RWPE1 (cell line): ENCODE measurements at regions not wholly inside any gene's neighbourhood (a gene's known extent, or its start where the extent isn't known, plus 50 kb on each side); places are given as distances from the start of the nearest gene placed in this dataset.

ENCODE experiments used
- CTCF ChIA-PET: fragments of 350-600 bp; sonication (Branson Sonifier 250); formaldehyde crosslinking; extraction: SDS; loops from one replicate; lab custom pipeline; 2021; lab: Yijun Ruan, JAX
- POLR2A ChIA-PET: fragments of 400-600 bp; formaldehyde crosslinking; extraction: SDS; loops from one replicate; lab custom pipeline; 2020; ENCODE audit warnings: antibody characterized with exemption; ENCODE audit not compliant: low non-redundant PET; lab: Yijun Ruan, JAX
- DNase-seq: peaks from one replicate; pipeline ENCODE4 v3.0.0; 2012; ENCODE audit warnings: low spot score
- H3K27ac ChIP-seq: fragments of 450-650 bp; 2 replicates; pipeline ENCODE4 v1.5.1; 2017
- CTCF ChIP-seq: fragments of 450-650 bp; conservative IDR thresholded peaks from 2 replicates; pipeline ENCODE4 v1.5.1; 2017; ENCODE audit warnings: low read depth, mild to moderate bottlenecking

DNA sequence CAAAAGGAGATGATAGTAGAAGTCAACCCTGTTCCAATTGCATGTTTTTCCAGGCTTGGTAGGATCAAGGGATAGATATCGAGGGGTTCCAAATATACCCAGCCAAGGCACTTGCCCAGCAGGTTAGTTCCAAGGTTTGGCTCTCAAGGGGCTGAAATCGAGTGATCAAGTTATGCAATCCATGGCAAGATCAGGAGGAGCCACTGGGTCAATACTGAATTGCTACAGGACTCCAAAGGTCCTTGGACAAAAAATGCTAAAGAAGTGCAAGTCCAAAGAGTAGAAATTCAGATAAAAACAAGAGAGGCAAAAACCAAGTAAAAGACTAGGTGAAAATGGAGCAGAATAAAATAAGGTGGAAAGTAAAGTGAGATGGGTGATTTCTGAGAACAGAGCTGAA, 179.1 kb upstream of the RFX3 start:
- no peak overlapping the region for H3K27ac ChIP-seq
- ChIA-PET CTCF (no interaction called here), POLR2A (no interaction called here)
- DNase-seq, result no peak
- TF ChIP-seq CTCF, result no peak

DNA sequence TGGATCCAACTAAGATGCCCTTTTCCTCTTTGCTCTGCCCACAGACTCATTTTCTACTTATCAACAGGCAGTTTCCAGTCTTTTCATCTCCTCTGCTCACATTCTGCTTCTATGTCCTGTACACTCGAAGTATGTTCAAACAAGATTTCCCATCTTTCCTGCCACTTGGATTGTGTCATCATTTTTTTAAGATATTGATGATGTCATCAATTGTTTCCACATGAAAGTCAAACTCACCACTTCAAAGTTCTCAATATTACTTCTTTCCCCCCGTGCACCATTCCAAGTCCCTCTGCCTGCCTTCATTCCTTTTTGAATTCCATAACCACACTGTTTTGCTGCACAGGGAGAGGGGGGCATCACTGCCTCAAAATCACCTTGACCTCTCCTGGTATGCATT, 175.0 kb upstream of the RFX3 start:
- no peak for TF ChIP-seq CTCF
- ChIA-PET CTCF (no interaction called here), POLR2A (no interaction called here)
- no peak for DNase-seq
- H3K27ac ChIP-seq, result no peak overlapping the region

DNA sequence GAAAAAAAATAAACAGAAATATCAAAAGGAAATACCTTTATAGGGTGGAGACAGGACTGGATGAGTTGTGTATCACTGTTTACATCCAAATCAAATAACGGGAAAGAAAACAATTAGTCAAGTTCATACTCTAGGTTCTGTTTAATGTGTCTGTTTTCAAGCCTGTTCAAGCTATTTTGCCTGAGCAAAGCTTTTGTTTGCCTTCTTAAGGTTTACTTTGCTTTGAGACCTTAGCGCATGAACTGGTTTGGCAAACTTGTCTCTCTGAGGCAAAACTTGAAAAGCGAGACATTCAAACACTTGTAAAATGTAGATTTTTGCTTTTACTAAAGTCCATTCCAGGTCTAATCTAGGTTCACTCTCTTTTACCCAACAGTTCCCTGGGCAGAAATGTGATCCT, 174.1 kb upstream of the RFX3 start:
- POLR2A ChIA-PET, result no interaction called here
- H3K27ac ChIP-seq, result no peak overlapping the region

DNA sequence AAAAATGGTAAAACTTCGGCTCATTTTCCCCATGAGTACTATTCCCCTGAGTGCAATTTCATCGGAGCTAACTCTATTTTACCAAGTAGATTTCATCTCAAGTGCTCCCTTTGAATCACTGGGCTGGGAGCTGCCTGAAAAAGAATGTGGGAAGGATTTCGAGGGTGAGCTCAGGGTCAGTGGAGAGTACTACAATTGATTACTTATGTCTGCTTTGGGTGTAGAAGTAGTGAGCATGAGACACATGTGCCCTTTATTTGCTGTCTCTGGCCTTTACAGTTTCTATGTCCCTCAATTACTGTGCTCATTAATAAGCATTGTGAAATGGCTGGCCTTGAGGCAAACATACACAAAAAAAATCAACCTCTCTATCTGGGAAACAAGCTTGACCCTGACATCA, 172.7 kb upstream of the RFX3 start:
- TF ChIP-seq CTCF, result no peak
- CTCF ChIA-PET, result no interaction called here
- POLR2A ChIA-PET, result no interaction called here
- H3K27ac ChIP-seq, result no peak overlapping the region
- no peak for DNase-seq

More for the DNA sequence above, 174.1 kb upstream of the RFX3 start:
- no peak for DNase-seq
- TF ChIP-seq CTCF, result no peak
- CTCF ChIA-PET, result no interaction called here

- ChIA-PET CTCF (interaction anchor here (0.6 kb wide), 1 partner anchor 1875 kb away, joined by 3 read pairs; no protein-coding TSS in a partner anchor), POLR2A (no interaction called here)
- TF ChIP-seq CTCF, result no peak
- H3K27ac ChIP-seq, result no peak overlapping the region
- DNase-seq, result no peak
Observed at GRCh38 chr9:3698076-3698475, 172.3 kb upstream of the RFX3 start.

DNA sequence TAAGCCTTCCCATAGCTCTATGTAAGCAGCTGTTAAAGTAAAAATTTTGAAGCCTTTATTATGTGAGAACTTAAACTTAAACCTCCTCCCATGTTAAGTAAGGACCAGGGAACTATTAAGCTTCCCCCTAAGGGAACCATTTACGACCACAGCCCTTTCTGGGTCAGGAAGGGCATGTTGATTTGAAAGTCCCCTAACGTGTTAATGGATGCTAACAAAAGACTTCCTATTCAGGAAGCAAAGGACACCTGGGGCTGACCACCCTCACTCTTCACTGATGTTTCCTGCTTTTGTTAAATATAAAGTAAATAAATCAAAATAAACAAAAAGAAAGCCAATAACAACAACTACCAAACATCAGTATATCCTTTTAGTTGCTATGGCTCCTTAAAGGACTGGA, 170.6 kb upstream of the RFX3 start:
- no peak for DNase-seq
- no peak overlapping the region for H3K27ac ChIP-seq
- no peak for TF ChIP-seq CTCF
- ChIA-PET CTCF (interaction anchor here (0.6 kb wide), 1 partner anchor 21 kb away, joined by 4 read pairs; no protein-coding TSS in a partner anchor), POLR2A (no interaction called here)

- H3K27ac ChIP-seq, result no peak overlapping the region
- DNase-seq, result no peak
- ChIA-PET POLR2A (no interaction called here), CTCF (no interaction called here)
- TF ChIP-seq CTCF, result no peak
Observed at GRCh38 chr9:3692606-3693005, 166.8 kb upstream of the RFX3 start.
